B cell (primary cell): ENCODE measurements at regions not wholly inside any gene's neighbourhood (a gene's known extent, or its start where the extent isn't known, plus 50 kb on each side); places are given as distances from the start of the nearest gene placed in this dataset.

Source experiments
- ATAC-seq: fragments of 200-7000 bp; cut with Tn5 transposase; one replicate; pipeline ENCODE4 v1.10.0; 2021; ENCODE audit warnings: low read depth, mild to moderate bottlenecking, moderate number of reproducible peaks, moderate library complexity
- CTCF ChIA-PET: fragments of 350-600 bp; sonication (Branson Sonifier 250); formaldehyde crosslinking; loops from one replicate; lab custom pipeline; 2021; ENCODE audit warnings: antibody characterized with exemption, inconsistent platforms; lab: Charles Lee
- POLR2A ChIA-PET: fragments of 350-600 bp; sonication (Branson Sonifier 250); formaldehyde crosslinking; loops from one replicate; lab custom pipeline; 2021; ENCODE audit warnings: antibody characterized with exemption; lab: Charles Lee
- DNase-seq: peaks from one replicate; pipeline ENCODE4 v3.0.0; 2013
- H2AFZ ChIP-seq: 2 replicates; pipeline ENCODE4 v1.6.1; 2012; ENCODE audit warnings: mild to moderate bottlenecking, low read depth, low read length; ENCODE audit not compliant: insufficient read depth, poor library complexity, severe bottlenecking
- H3K27ac ChIP-seq, 2 donors: 1 replicate in 1 of 2; 2 replicates in 1 of 2; pipeline ENCODE4 v1.5.1; 2012 to 2013; ENCODE audit warnings: low read length in 2 of 2, mild to moderate bottlenecking in 2 of 2, moderate library complexity in 1 of 2
- H3K27me3 ChIP-seq, 4 experiments: fragments of 200-600 bp in 1 of 4; sonication (generic) in 1 of 4; replicated peaks in 1 of 4; 1 replicate in 2 of 4; 2 replicates in 2 of 4; pipeline versions ENCODE4 v1.6.1 to v1.7.0; 2013 to 2016; ENCODE audit warnings: low read length in 3 of 4, mild to moderate bottlenecking in 2 of 4, mixed read lengths in 1 of 4, moderate library complexity in 1 of 4; ENCODE audit not compliant: insufficient read depth in 4 of 4, control insufficient read depth in 3 of 4; ENCODE audit errors: control extremely low read depth in 1 of 4
- H3K36me3 ChIP-seq, 2 experiments: replicated peaks in 1 of 2; 1 replicate in 1 of 2; 2 replicates in 1 of 2; pipeline versions ENCODE4 v1.6.1 to v1.7.1; 2013; ENCODE audit warnings: low read length in 1 of 2; ENCODE audit not compliant: insufficient read depth in 2 of 2, control insufficient read depth in 1 of 2; ENCODE audit errors: control extremely low read depth in 1 of 2, extremely low read depth in 1 of 2
- H3K4me1 ChIP-seq, 2 donors: fragments of 200-600 bp in 1 of 2; sonication (generic) in 1 of 2; 1 replicate in 1 of 2; 2 replicates in 1 of 2; pipeline versions ENCODE4 v1.5.1 to v1.6.1; 2013 to 2017; ENCODE audit warnings: low read length in 2 of 2; ENCODE audit not compliant: control insufficient read depth in 2 of 2, insufficient read depth in 2 of 2
- H3K4me2 ChIP-seq: replicated peaks from 2 replicates; pipeline ENCODE3; 2012; ENCODE audit warnings: mild to moderate bottlenecking, low read depth, low read length; ENCODE audit not compliant: poor library complexity, severe bottlenecking
- H3K4me3 ChIP-seq, 5 experiments: fragments of 200-600 bp in 1 of 5; sonication (generic) in 1 of 5; 1 replicate in 3 of 5; 2 replicates in 2 of 5; pipeline versions ENCODE4 v1.5.1 to v1.7.0; 2011 to 2016; ENCODE audit warnings: low read length in 4 of 5, mild to moderate bottlenecking in 4 of 5, low read depth in 2 of 5, control low read depth in 1 of 5, moderate library complexity in 1 of 5; ENCODE audit not compliant: insufficient read depth in 1 of 5; ENCODE audit errors: control extremely low read depth in 1 of 5, extremely low read depth in 1 of 5
- H3K79me2 ChIP-seq: fragments of 200-600 bp; sonication (generic); one replicate; pipeline ENCODE4 v1.6.0; 2016; ENCODE audit warnings: low read length; ENCODE audit not compliant: control insufficient read depth, insufficient read depth
- H3K9ac ChIP-seq: fragments of 200-600 bp; sonication (generic); 2 replicates; pipeline ENCODE4 v1.6.1; 2017; ENCODE audit warnings: mild to moderate bottlenecking, low read length, moderate library complexity
- H3K9me3 ChIP-seq, 3 donors: one replicate each; pipeline versions ENCODE4 v1.6.1 to v1.7.1; 2013; ENCODE audit warnings: low read length in 2 of 3; ENCODE audit not compliant: control insufficient read depth in 2 of 3, insufficient read depth in 1 of 3; ENCODE audit errors: control extremely low read depth in 1 of 3
- H4K20me1 ChIP-seq: 2 replicates; pipeline ENCODE4 v1.6.0; 2012; ENCODE audit warnings: mild to moderate bottlenecking, low read length; ENCODE audit not compliant: insufficient read depth, control insufficient read depth, poor library complexity, severe bottlenecking
- H3K27ac Mint-ChIP-seq: one replicate; pipeline ENCODE4 v1.8.0; 2021; ENCODE audit warnings: mixed read lengths
- H3K27me3 Mint-ChIP-seq: one replicate; pipeline ENCODE4 v1.8.0; 2021; ENCODE audit warnings: mixed read lengths
- H3K4me1 Mint-ChIP-seq: one replicate; pipeline ENCODE4 v1.8.0; 2021; ENCODE audit warnings: mixed read lengths
- H3K4me3 Mint-ChIP-seq: one replicate; pipeline ENCODE4 v1.8.0; 2021; ENCODE audit warnings: mixed read lengths
- H3K9me3 Mint-ChIP-seq: one replicate; pipeline ENCODE4 v1.8.0; 2022; ENCODE audit warnings: mixed read lengths; ENCODE audit not compliant: insufficient read depth
- EZH2 ChIP-seq: IDR thresholded peaks from 2 replicates; pipeline ENCODE4 v1.6.1; 2012; ENCODE audit warnings: borderline replicate concordance, low read depth, mild to moderate bottlenecking, moderate library complexity, low read length; ENCODE audit not compliant: insufficient read depth, poor library complexity, severe bottlenecking
- WGBS: methylation state at CpG from one replicate; pipeline ENCODE4 v1.1.5; 2013; ENCODE audit warnings: missing lambda C conversion rate; ENCODE audit not compliant: insufficient coverage; 5-methylcytosine and 5-hydroxymethylcytosine counted together
- intact Hi-C: fragments of 100-400 bp; cut with micrococcal nuclease; formaldehyde crosslinking; loops from one replicate; pipeline ENCODE4 v1.10.0; 2022
- TF ChIP-seq, protein P1 (sequence below): fragments of 200-600 bp; IDR thresholded peaks from one replicate; pipeline ENCODE4 v1.8.0; 2022; ENCODE audit warnings: antibody characterized with exemption, mild to moderate bottlenecking

DNA sequence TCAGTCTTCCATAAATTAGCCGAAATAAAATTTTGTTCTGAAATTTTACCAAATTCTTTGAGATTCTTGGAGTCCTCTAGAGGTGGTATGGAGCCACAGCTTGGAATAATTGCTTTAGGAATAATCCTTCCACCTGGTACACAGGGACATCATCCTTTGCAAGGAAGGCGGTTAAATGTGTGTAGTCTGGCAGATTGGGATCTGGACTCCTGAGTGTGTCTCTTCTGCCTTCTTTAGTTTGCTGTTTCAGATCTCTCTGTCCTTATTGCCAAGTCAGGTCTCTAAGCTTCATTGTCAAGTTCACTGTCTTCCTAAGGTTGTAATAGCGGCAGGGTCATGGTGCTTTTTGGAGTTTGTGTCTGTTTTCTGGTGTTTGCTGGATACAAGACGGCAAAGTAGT is 393.9 kb upstream of the RGS6 start:
- intact Hi-C loops, result no loop called here
- Mint-ChIP-seq H3K4me3 (no peak overlapping the region), H3K9me3 (no peaks in the 10 kb centered on the region), H3K27me3 (no peaks in the 10 kb centered on the region), H3K27ac (no peak overlapping the region), H3K4me1 (peaks cover 56% of the 10 kb centered on the region)
- 90% methylated on average over 3 of the region's 4 CpGs for WGBS
- H2AFZ ChIP-seq, result no peak overlapping the region
- TF ChIP-seq EZH2, result no peak
- TF ChIP-seq, protein P1, sequence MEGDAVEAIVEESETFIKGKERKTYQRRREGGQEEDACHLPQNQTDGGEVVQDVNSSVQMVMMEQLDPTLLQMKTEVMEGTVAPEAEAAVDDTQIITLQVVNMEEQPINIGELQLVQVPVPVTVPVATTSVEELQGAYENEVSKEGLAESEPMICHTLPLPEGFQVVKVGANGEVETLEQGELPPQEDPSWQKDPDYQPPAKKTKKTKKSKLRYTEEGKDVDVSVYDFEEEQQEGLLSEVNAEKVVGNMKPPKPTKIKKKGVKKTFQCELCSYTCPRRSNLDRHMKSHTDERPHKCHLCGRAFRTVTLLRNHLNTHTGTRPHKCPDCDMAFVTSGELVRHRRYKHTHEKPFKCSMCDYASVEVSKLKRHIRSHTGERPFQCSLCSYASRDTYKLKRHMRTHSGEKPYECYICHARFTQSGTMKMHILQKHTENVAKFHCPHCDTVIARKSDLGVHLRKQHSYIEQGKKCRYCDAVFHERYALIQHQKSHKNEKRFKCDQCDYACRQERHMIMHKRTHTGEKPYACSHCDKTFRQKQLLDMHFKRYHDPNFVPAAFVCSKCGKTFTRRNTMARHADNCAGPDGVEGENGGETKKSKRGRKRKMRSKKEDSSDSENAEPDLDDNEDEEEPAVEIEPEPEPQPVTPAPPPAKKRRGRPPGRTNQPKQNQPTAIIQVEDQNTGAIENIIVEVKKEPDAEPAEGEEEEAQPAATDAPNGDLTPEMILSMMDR, result no peak
- H3K36me3 ChIP-seq, result no peaks in the 10 kb centered on the region
- ATAC-seq, result no peak
- peaks cover 17 to 25% of the 10 kb centered on the region in 2 donors for H3K4me1 ChIP-seq
- POLR2A ChIA-PET, result no interaction called here
- H3K4me3 ChIP-seq, result no peak overlapping the region
- peaks cover 20% of the 10 kb centered on the region for H4K20me1 ChIP-seq
- peaks cover 0 to 9% (median 0%) of the 10 kb centered on the region in 3 donors for H3K9me3 ChIP-seq
- no peak overlapping the region for H3K4me2 ChIP-seq
- H3K27ac ChIP-seq, result peak overlapping the region in 1 of 2 donors; percentile 58
- no peak for DNase-seq
- H3K79me2 ChIP-seq, result peaks cover 2% of the 10 kb centered on the region
- H3K27me3 ChIP-seq, result no peaks in the 10 kb centered on the region
- CTCF ChIA-PET, result no interaction called here
- H3K9ac ChIP-seq, result no peak overlapping the region

DNA sequence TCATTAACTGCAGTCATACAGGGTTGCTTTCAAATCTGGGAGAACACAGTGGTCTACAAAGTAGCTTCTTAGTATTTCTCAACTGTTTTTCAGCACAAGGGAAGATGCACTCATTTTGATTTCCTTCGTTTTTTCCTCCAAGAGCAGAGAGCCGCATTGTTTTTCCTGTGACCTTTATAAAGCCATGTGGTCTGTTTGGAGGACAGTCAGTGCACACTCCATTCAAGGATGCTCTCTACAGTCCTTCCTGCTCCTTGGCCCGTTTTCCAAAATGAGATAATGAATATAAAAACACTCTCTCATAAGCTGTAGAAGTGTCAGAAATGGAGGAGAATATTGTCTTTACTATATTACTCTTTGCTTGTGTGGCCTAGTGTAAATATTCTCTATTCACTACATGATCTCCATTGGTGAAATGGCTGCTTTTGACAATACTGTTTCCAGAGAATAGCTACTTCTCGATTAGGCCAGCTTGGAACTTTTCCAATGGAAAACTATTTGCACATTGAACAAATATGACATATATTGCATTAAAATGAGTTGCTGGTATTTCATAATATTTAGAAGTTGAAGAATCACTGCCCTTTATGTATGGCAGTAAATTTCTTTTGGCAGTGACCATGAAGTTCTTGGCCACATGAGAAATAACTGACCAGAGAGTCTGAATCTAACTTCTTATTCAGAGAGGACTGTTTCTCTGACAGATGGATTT is 393.1 kb upstream of the RGS6 start:
- Mint-ChIP-seq H3K4me1 (peaks cover 56% of the 10 kb centered on the region), H3K4me3 (no peak overlapping the region), H3K9me3 (no peaks in the 10 kb centered on the region), H3K27me3 (no peaks in the 10 kb centered on the region), H3K27ac (no peak overlapping the region)
- Histone ChIP-seq H3K4me3 (no peak overlapping the region), H3K27me3 (no peaks in the 10 kb centered on the region), H2AFZ (no peak overlapping the region), H3K27ac (peak overlapping the region in 1 of 2 donors; percentile 58), H3K9me3 (peaks cover 0 to 9% (median 0%) of the 10 kb centered on the region in 3 donors), H4K20me1 (peaks cover 20% of the 10 kb centered on the region), H3K9ac (peak overlapping the region; percentile 28), H3K4me1 (peaks cover 17 to 25% of the 10 kb centered on the region in 2 donors), H3K36me3 (no peaks in the 10 kb centered on the region), H3K4me2 (peak overlapping the region; percentile 46), H3K79me2 (peaks cover 2% of the 10 kb centered on the region)
- DNase-seq (no peak), ATAC-seq (no peak)
- WGBS, result no CpG with 5 or more reads among the region's 4 CpGs
- CTCF ChIA-PET, result interaction anchor here (0.8 to 1.4 kb wide), 3 partner anchors 10 to 217 kb away, joined by 3 to 6 read pairs (median 4); no protein-coding TSS in a partner anchor
- intact Hi-C loops, result no loop called here
- no peak for TF ChIP-seq EZH2
- TF ChIP-seq, protein P1, result no peak
- POLR2A ChIA-PET, result no interaction called here
